K562 (cell line): ENCODE measurements at regions not wholly inside any gene's neighbourhood (a gene's known extent, or its start where the extent isn't known, plus 50 kb on each side); places are given as distances from the start of the nearest gene placed in this dataset.

ENCODE experiments used
- ATAC-seq: fragments of 200-7000 bp; cut with Tn5 transposase; 3 replicates; pipeline ENCODE4 v1.9.1; 2020; ENCODE audit warnings: moderate library complexity
- BruUV-seq: library from RNA; stranded (reverse); fragments of 400-500 nt; replicated peaks from 2 replicates; lab custom pipeline; 2021; lab: Mats Ljungman, UMichigan
- CTCF ChIA-PET: fragments of 300-600 bp; formaldehyde crosslinking; extraction: SDS; loops from one replicate; lab custom pipeline; 2021; ENCODE audit warnings: low intra/inter-chr PET ratio; lab: Yijun Ruan, JAX
- POLR2A ChIA-PET: fragments of 300-600, 350-650 bp; sonication (Branson Sonifier 250); formaldehyde crosslinking; extraction: SDS; loops from one replicate; lab custom pipeline; 2021; ENCODE audit warnings: antibody characterized with exemption, inconsistent platforms; lab: Yijun Ruan, JAX
- DNase-seq, 4 experiments: peaks; one replicate each; pipeline versions ENCODE4 v3.0.0 to v3.0.0-alpha.2; 2011 to 2018; ENCODE audit warnings: low spot score in 3 of 4, mixed read lengths in 3 of 4; ENCODE audit errors: extremely low read depth in 1 of 4
- FAIRE-seq: peaks from 2 replicates; lab custom pipeline; 2011; peaks lifted over from hg19 to GRCh38; lab: Jason Lieb, UNC
- H2AFZ ChIP-seq: 2 replicates; pipeline ENCODE4 v1.6.0; 2011; ENCODE audit warnings: low read depth, low read length, control low read depth, inconsistent platforms
- H3K27ac ChIP-seq: fragments of 200-600 bp; 3 replicates; pipeline ENCODE4 v1.8.0; 2011; ENCODE audit warnings: low read depth, mild to moderate bottlenecking, control low read depth, inconsistent platforms, low read length, moderate library complexity, mixed read lengths; ENCODE audit errors: extremely low read depth
- H3K27me3 ChIP-seq, 2 experiments: fragments of 300-600 bp in 1 of 2; 2 replicates in 1 of 2; 3 replicates in 1 of 2; pipeline versions ENCODE4 v1.6.0 to v1.8.0; 2011; ENCODE audit warnings: inconsistent platforms in 2 of 2, low read length in 2 of 2, mild to moderate bottlenecking in 1 of 2, mixed read lengths in 1 of 2, moderate library complexity in 1 of 2; ENCODE audit not compliant: control insufficient read depth in 2 of 2, insufficient read depth in 2 of 2
- H3K36me3 ChIP-seq: fragments of 300-600 bp; 3 replicates; pipeline ENCODE4 v1.8.0; 2011; ENCODE audit warnings: mild to moderate bottlenecking, low read length, inconsistent platforms; ENCODE audit not compliant: control insufficient read depth, insufficient read depth
- H3K4me1 ChIP-seq, 2 experiments: fragments of 200-600 bp in 1 of 2; replicated peaks in 1 of 2; 2 replicates in 1 of 2; 3 replicates in 1 of 2; pipeline versions ENCODE4 v1.5.1 to v1.8.0; 2011; ENCODE audit warnings: inconsistent platforms in 2 of 2, low read length in 2 of 2, mild to moderate bottlenecking in 1 of 2, mixed read lengths in 1 of 2, moderate library complexity in 1 of 2; ENCODE audit not compliant: control insufficient read depth in 2 of 2, insufficient read depth in 2 of 2
- H3K4me2 ChIP-seq: 2 replicates; pipeline ENCODE4 v1.6.1; 2011; ENCODE audit warnings: low read length, control low read depth, inconsistent platforms, mixed read lengths; ENCODE audit not compliant: insufficient read depth
- H3K4me3 ChIP-seq: fragments of 200-600 bp; sonication (generic), shearing (Covaris generic); 2 replicates; pipeline ENCODE4 v1.5.1; 2016; ENCODE audit warnings: control low read depth, inconsistent platforms
- H3K79me2 ChIP-seq: fragments of 200-600 bp; 3 replicates; pipeline ENCODE4 v1.8.0; 2011; ENCODE audit warnings: low read length, inconsistent platforms; ENCODE audit not compliant: control insufficient read depth, insufficient read depth
- H3K9ac ChIP-seq, 2 experiments: 2 replicates each; pipeline versions ENCODE4 v1.6.0 to v1.6.1; 2011; ENCODE audit warnings: low read depth in 2 of 2, low read length in 2 of 2, control low read depth in 1 of 2, inconsistent platforms in 1 of 2, mild to moderate bottlenecking in 1 of 2, mixed read lengths in 1 of 2; ENCODE audit not compliant: insufficient read depth in 1 of 2
- H3K9me1 ChIP-seq: one replicate; pipeline ENCODE4 v1.6.0; 2011; ENCODE audit warnings: inconsistent platforms, mild to moderate bottlenecking, low read length, moderate library complexity; ENCODE audit not compliant: control insufficient read depth, insufficient read depth
- H3K9me3 ChIP-seq: replicated peaks from 2 replicates; pipeline ENCODE4 v1.5.1; 2011; ENCODE audit warnings: low read depth, low read length, inconsistent platforms; ENCODE audit not compliant: control insufficient read depth, insufficient read depth
- H4K20me1 ChIP-seq: replicated peaks from 2 replicates; pipeline ENCODE4 v1.6.1; 2011; ENCODE audit warnings: low read length, inconsistent platforms, mixed read lengths; ENCODE audit not compliant: control insufficient read depth, insufficient read depth
- EGR1 ChIP-seq: fragments of 450-650 bp; conservative IDR thresholded peaks from 2 replicates; pipeline ENCODE4 v1.6.1; 2017; ENCODE audit warnings: mild to moderate bottlenecking
- L3MBTL2 ChIP-seq: fragments of 450-650 bp; IDR thresholded peaks from 2 replicates; pipeline ENCODE4 v1.6.1; 2016; ENCODE audit warnings: mild to moderate bottlenecking, moderate library complexity
- POLR2AphosphoS5 ChIP-seq: IDR thresholded peaks from 2 replicates; pipeline ENCODE4 v1.6.1; 2011; ENCODE audit warnings: mild to moderate bottlenecking, low read depth, low read length, moderate library complexity; ENCODE audit not compliant: control insufficient read depth, insufficient read depth
- RBM25 ChIP-seq: fragments of 200-400 bp; formaldehyde crosslinking; IDR thresholded peaks from 2 replicates; pipeline ENCODE4 v1.6.1; 2018; ENCODE audit warnings: low read length, low read depth, moderate library complexity; ENCODE audit not compliant: severe bottlenecking
- RNF2 ChIP-seq: sonication (generic); IDR thresholded peaks from 2 replicates; pipeline ENCODE4 v1.6.1; 2016
- TAF15 ChIP-seq: fragments of 200-400 bp; formaldehyde crosslinking; IDR thresholded peaks from 2 replicates; pipeline ENCODE4 v1.6.1; 2017; ENCODE audit warnings: mild to moderate bottlenecking, low read depth, low read length, moderate library complexity
- TARDBP ChIP-seq: fragments of 450-650 bp; IDR thresholded peaks from 2 replicates; pipeline ENCODE4 v1.6.1; 2016
- ZBTB7A ChIP-seq: IDR thresholded peaks from 2 replicates; pipeline ENCODE4 v1.6.1; 2011; ENCODE audit warnings: low read depth, mild to moderate bottlenecking, low read length, moderate library complexity, borderline replicate concordance; ENCODE audit not compliant: control insufficient read depth
- ZNF324 ChIP-seq: fragments of 250-450 bp; sonication (Bioruptor Pico); IDR thresholded peaks from 2 replicates; pipeline ENCODE4 v1.4.0; 2020; ENCODE audit warnings: mild to moderate bottlenecking
- ZNF551 ChIP-seq: fragments of 250-450 bp; sonication (Bioruptor Pico); IDR thresholded peaks from 2 replicates; pipeline ENCODE4 v1.5.0; 2021; ENCODE audit warnings: mild to moderate bottlenecking, moderate library complexity
- ZNF695 ChIP-seq: fragments of 450-650 bp; formaldehyde crosslinking; IDR thresholded peaks from 2 replicates; pipeline ENCODE4 v1.4.0; 2020; ENCODE audit warnings: mild to moderate bottlenecking, moderate library complexity
- ZNF75A ChIP-seq: fragments of 450-650 bp; formaldehyde crosslinking; IDR thresholded peaks from 2 replicates; pipeline ENCODE4 v1.4.0; 2020; ENCODE audit warnings: mild to moderate bottlenecking
- ZSCAN32 ChIP-seq: fragments of 450-650 bp; formaldehyde crosslinking; IDR thresholded peaks from 2 replicates; pipeline ENCODE4 v1.4.0; 2020; ENCODE audit warnings: mild to moderate bottlenecking, moderate library complexity
- WGBS: fragments of 100-300 bp; shearing (Covaris generic); methylation state at CpG from one replicate; pipeline ENCODE4 v1.1.6; 2016; ENCODE audit warnings: low coverage, mixed read lengths; ENCODE audit not compliant: insufficient coverage; ENCODE audit errors: missing lambda C conversion rate; 5-methylcytosine and 5-hydroxymethylcytosine counted together
- in situ Hi-C: fragments of 300-500 bp; cut with MboI; formaldehyde crosslinking; loops from 4 replicates; pipeline ENCODE4 v1.15.0; 2018; ENCODE audit warnings: inconsistent platforms, mixed read lengths
- intact Hi-C: fragments of 100-400 bp; cut with micrococcal nuclease; formaldehyde crosslinking; loops from 2 replicates; pipeline ENCODE4 v1.14.2; 2022
- TF ChIP-seq, protein P1 (sequence below), 2 experiments: IDR thresholded peaks; 2 replicates each; pipeline ENCODE4 v1.6.1; 2012; ENCODE audit warnings: improper control_type of control experiment in 2 of 2, low read depth in 2 of 2, low read length in 2 of 2, borderline replicate concordance in 1 of 2
- TF ChIP-seq, protein P2 (sequence below): sonication (generic); formaldehyde crosslinking; IDR thresholded peaks from 2 replicates; pipeline ENCODE4 v1.8.0; 2023; ENCODE audit warnings: mild to moderate bottlenecking, missing genetic modification reagents
- TF ChIP-seq, protein P3 (sequence below): fragments of 200-400 bp; formaldehyde crosslinking; IDR thresholded peaks from 2 replicates; pipeline ENCODE4 v1.6.1; 2017; ENCODE audit warnings: mild to moderate bottlenecking, low read depth, low read length, moderate library complexity

DNA sequence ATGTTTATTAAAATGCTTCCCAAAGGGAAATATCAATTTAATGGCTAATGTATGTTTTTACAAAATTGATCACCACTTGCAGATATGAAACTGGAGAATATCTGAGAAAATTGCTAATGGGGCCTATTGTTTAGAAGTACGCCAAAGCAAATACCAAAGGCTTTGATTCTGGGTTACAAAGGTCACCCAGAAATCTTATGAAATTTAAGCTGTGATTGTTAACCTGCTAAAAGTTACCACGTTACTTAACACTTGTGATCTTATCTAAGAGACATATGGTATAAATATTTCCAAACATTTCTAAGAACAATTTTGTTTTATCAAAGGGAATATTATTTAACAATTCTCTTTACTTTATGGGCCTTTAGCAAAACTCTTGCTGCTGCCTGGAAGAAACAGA is 383.3 kb downstream of the TFAP2A start:
- Histone ChIP-seq H3K79me2 (no peaks in the 10 kb centered on the region), H3K9me3 (no peaks in the 10 kb centered on the region), H3K4me2 (no peak overlapping the region), H3K27ac (no peak overlapping the region), H3K4me3 (no peak overlapping the region), H2AFZ (no peak overlapping the region), H3K36me3 (no peaks in the 10 kb centered on the region), H3K9me1 (no peaks in the 10 kb centered on the region)
- BruUV-seq: no TSS peak
- ChIA-PET POLR2A (no interaction called here), CTCF (no interaction called here)
- in situ Hi-C loops: no loop called here
- WGBS: 10% methylated on average over 2 of the region's 2 CpGs
- intact Hi-C loops: loop anchor here (2.0 to 10.0 kb wide), 3 partner anchors 203 to 396 kb away; no protein-coding TSS in a partner anchor
- no peak for FAIRE-seq
- TF ChIP-seq, protein P1, sequence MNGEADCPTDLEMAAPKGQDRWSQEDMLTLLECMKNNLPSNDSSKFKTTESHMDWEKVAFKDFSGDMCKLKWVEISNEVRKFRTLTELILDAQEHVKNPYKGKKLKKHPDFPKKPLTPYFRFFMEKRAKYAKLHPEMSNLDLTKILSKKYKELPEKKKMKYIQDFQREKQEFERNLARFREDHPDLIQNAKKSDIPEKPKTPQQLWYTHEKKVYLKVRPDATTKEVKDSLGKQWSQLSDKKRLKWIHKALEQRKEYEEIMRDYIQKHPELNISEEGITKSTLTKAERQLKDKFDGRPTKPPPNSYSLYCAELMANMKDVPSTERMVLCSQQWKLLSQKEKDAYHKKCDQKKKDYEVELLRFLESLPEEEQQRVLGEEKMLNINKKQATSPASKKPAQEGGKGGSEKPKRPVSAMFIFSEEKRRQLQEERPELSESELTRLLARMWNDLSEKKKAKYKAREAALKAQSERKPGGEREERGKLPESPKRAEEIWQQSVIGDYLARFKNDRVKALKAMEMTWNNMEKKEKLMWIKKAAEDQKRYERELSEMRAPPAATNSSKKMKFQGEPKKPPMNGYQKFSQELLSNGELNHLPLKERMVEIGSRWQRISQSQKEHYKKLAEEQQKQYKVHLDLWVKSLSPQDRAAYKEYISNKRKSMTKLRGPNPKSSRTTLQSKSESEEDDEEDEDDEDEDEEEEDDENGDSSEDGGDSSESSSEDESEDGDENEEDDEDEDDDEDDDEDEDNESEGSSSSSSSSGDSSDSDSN (IDR thresholded peaks at IDR 0.05; ENCODE audit: borderline replicate concordance in 1 of 2, low read depth in 2 of 2, low read length in 2 of 2): no peak
- TF ChIP-seq ZNF75A (CRISPR knock-in tag) (no peak), RNF2 (no peak), EGR1 (no peak), ZNF551 (CRISPR knock-in tag) (no peak), TAF15 (no peak), ZBTB7A (no peak), ZSCAN32 (CRISPR knock-in tag) (no peak), ZNF695 (CRISPR knock-in tag) (no peak), POLR2AphosphoS5 (no peak), L3MBTL2 (no peak), ZNF324 (no peak), TARDBP (no peak), RBM25 (no peak)
- TF ChIP-seq, protein P2, sequence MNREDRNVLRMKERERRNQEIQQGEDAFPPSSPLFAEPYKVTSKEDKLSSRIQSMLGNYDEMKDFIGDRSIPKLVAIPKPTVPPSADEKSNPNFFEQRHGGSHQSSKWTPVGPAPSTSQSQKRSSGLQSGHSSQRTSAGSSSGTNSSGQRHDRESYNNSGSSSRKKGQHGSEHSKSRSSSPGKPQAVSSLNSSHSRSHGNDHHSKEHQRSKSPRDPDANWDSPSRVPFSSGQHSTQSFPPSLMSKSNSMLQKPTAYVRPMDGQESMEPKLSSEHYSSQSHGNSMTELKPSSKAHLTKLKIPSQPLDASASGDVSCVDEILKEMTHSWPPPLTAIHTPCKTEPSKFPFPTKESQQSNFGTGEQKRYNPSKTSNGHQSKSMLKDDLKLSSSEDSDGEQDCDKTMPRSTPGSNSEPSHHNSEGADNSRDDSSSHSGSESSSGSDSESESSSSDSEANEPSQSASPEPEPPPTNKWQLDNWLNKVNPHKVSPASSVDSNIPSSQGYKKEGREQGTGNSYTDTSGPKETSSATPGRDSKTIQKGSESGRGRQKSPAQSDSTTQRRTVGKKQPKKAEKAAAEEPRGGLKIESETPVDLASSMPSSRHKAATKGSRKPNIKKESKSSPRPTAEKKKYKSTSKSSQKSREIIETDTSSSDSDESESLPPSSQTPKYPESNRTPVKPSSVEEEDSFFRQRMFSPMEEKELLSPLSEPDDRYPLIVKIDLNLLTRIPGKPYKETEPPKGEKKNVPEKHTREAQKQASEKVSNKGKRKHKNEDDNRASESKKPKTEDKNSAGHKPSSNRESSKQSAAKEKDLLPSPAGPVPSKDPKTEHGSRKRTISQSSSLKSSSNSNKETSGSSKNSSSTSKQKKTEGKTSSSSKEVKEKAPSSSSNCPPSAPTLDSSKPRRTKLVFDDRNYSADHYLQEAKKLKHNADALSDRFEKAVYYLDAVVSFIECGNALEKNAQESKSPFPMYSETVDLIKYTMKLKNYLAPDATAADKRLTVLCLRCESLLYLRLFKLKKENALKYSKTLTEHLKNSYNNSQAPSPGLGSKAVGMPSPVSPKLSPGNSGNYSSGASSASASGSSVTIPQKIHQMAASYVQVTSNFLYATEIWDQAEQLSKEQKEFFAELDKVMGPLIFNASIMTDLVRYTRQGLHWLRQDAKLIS (CRISPR knock-in tag): no peak
- TF ChIP-seq, protein P3, sequence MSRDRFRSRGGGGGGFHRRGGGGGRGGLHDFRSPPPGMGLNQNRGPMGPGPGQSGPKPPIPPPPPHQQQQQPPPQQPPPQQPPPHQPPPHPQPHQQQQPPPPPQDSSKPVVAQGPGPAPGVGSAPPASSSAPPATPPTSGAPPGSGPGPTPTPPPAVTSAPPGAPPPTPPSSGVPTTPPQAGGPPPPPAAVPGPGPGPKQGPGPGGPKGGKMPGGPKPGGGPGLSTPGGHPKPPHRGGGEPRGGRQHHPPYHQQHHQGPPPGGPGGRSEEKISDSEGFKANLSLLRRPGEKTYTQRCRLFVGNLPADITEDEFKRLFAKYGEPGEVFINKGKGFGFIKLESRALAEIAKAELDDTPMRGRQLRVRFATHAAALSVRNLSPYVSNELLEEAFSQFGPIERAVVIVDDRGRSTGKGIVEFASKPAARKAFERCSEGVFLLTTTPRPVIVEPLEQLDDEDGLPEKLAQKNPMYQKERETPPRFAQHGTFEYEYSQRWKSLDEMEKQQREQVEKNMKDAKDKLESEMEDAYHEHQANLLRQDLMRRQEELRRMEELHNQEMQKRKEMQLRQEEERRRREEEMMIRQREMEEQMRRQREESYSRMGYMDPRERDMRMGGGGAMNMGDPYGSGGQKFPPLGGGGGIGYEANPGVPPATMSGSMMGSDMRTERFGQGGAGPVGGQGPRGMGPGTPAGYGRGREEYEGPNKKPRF: no peak
- TF ChIP-seq, all 486 proteins: peak for 0
- ATAC-seq: no peak
- Histone ChIP-seq H3K9ac (no peak overlapping the region), H3K4me1 (no peaks in the 10 kb centered on the region), H3K27me3 (no peaks in the 10 kb centered on the region), H4K20me1 (no peaks in the 10 kb centered on the region)
- no peak for DNase-seq
